GM23338 (cell line): ENCODE measurements at regions not wholly inside any gene's neighbourhood (a gene's known extent, or its start where the extent isn't known, plus 50 kb on each side); places are given as distances from the start of the nearest gene placed in this dataset.

Experiments used
- CTCF ChIP-seq, 2 experiments: fragments of 200-600 bp in 1 of 2; sonication (generic) in 1 of 2; conservative IDR thresholded peaks; 2 replicates each; pipeline versions ENCODE4 v1.5.1 to v1.6.1; 2016 to 2017; ENCODE audit warnings: antibody characterized with exemption in 2 of 2, low read depth in 2 of 2, mild to moderate bottlenecking in 2 of 2, moderate library complexity in 1 of 2
- NANOG ChIP-seq: IDR thresholded peaks from 2 replicates; pipeline ENCODE4 v1.6.1; 2016; ENCODE audit warnings: antibody characterized with exemption, borderline replicate concordance
- STAT1 ChIP-seq: IDR thresholded peaks from one replicate; pipeline ENCODE4 v1.6.1; 2016; ENCODE audit warnings: antibody characterized with exemption; ENCODE audit not compliant: unreplicated experiment
- ZNF114 ChIP-seq: fragments of 250-450 bp; sonication (Bioruptor Pico); IDR thresholded peaks from 2 replicates; pipeline ENCODE4 v1.5.0; 2020; ENCODE audit warnings: mild to moderate bottlenecking, moderate library complexity
- ZNF331 ChIP-seq: fragments of 250-450 bp; sonication (Bioruptor Pico); IDR thresholded peaks from 2 replicates; pipeline ENCODE4 v1.5.0; 2020; ENCODE audit warnings: low read depth, mild to moderate bottlenecking, moderate library complexity
- TF ChIP-seq, protein P1 (sequence below): fragments of 250-450 bp; sonication (Bioruptor Pico); IDR thresholded peaks from 2 replicates; pipeline ENCODE4 v1.5.0; 2020; ENCODE audit warnings: mild to moderate bottlenecking, moderate library complexity
- TF ChIP-seq, protein P2 (sequence below): IDR thresholded peaks from one replicate; pipeline ENCODE4 v1.6.1; 2018; ENCODE audit warnings: antibody characterized with exemption; ENCODE audit not compliant: unreplicated experiment

- TF ChIP-seq, protein P1, sequence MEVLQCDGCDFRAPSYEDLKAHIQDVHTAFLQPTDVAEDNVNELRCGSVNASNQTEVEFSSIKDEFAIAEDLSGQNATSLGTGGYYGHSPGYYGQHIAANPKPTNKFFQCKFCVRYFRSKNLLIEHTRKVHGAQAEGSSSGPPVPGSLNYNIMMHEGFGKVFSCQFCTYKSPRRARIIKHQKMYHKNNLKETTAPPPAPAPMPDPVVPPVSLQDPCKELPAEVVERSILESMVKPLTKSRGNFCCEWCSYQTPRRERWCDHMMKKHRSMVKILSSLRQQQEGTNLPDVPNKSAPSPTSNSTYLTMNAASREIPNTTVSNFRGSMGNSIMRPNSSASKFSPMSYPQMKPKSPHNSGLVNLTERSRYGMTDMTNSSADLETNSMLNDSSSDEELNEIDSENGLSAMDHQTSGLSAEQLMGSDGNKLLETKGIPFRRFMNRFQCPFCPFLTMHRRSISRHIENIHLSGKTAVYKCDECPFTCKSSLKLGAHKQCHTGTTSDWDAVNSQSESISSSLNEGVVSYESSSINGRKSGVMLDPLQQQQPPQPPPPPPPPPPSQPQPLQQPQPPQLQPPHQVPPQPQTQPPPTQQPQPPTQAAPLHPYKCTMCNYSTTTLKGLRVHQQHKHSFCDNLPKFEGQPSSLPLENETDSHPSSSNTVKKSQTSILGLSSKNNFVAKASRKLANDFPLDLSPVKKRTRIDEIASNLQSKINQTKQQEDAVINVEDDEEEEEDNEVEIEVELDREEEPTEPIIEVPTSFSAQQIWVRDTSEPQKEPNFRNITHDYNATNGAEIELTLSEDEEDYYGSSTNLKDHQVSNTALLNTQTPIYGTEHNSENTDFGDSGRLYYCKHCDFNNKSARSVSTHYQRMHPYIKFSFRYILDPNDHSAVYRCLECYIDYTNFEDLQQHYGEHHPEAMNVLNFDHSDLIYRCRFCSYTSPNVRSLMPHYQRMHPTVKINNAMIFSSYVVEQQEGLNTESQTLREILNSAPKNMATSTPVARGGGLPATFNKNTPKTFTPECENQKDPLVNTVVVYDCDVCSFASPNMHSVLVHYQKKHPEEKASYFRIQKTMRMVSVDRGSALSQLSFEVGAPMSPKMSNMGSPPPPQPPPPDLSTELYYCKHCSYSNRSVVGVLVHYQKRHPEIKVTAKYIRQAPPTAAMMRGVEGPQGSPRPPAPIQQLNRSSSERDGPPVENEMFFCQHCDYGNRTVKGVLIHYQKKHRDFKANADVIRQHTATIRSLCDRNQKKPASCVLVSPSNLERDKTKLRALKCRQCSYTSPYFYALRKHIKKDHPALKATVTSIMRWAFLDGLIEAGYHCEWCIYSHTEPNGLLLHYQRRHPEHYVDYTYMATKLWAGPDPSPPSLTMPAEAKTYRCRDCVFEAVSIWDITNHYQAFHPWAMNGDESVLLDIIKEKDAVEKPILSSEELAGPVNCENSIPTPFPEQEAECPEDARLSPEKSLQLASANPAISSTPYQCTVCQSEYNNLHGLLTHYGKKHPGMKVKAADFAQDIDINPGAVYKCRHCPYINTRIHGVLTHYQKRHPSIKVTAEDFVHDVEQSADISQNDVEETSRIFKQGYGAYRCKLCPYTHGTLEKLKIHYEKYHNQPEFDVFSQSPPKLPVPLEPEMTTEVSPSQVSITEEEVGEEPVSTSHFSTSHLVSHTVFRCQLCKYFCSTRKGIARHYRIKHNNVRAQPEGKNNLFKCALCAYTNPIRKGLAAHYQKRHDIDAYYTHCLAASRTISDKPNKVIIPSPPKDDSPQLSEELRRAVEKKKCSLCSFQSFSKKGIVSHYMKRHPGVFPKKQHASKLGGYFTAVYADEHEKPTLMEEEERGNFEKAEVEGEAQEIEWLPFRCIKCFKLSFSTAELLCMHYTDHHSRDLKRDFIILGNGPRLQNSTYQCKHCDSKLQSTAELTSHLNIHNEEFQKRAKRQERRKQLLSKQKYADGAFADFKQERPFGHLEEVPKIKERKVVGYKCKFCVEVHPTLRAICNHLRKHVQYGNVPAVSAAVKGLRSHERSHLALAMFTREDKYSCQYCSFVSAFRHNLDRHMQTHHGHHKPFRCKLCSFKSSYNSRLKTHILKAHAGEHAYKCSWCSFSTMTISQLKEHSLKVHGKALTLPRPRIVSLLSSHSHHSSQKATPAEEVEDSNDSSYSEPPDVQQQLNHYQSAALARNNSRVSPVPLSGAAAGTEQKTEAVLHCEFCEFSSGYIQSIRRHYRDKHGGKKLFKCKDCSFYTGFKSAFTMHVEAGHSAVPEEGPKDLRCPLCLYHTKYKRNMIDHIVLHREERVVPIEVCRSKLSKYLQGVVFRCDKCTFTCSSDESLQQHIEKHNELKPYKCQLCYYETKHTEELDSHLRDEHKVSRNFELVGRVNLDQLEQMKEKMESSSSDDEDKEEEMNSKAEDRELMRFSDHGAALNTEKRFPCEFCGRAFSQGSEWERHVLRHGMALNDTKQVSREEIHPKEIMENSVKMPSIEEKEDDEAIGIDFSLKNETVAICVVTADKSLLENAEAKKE: no peak
- TF ChIP-seq CTCF (conservative IDR thresholded peaks at IDR 0.05; ENCODE audit: low read depth in 2 of 2): no peak
- TF ChIP-seq STAT1: no peak
- no peak for TF ChIP-seq ZNF331 (CRISPR knock-in tag)
- no peak for TF ChIP-seq NANOG
- TF ChIP-seq, protein P2, sequence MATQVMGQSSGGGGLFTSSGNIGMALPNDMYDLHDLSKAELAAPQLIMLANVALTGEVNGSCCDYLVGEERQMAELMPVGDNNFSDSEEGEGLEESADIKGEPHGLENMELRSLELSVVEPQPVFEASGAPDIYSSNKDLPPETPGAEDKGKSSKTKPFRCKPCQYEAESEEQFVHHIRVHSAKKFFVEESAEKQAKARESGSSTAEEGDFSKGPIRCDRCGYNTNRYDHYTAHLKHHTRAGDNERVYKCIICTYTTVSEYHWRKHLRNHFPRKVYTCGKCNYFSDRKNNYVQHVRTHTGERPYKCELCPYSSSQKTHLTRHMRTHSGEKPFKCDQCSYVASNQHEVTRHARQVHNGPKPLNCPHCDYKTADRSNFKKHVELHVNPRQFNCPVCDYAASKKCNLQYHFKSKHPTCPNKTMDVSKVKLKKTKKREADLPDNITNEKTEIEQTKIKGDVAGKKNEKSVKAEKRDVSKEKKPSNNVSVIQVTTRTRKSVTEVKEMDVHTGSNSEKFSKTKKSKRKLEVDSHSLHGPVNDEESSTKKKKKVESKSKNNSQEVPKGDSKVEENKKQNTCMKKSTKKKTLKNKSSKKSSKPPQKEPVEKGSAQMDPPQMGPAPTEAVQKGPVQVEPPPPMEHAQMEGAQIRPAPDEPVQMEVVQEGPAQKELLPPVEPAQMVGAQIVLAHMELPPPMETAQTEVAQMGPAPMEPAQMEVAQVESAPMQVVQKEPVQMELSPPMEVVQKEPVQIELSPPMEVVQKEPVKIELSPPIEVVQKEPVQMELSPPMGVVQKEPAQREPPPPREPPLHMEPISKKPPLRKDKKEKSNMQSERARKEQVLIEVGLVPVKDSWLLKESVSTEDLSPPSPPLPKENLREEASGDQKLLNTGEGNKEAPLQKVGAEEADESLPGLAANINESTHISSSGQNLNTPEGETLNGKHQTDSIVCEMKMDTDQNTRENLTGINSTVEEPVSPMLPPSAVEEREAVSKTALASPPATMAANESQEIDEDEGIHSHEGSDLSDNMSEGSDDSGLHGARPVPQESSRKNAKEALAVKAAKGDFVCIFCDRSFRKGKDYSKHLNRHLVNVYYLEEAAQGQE: no peak
- TF ChIP-seq ZNF114: no peak
These were observed 1118.3 kb downstream of the C4orf33 start (continued) for GRCh38 chr4:130214268-130214667.
